IMR-90 (cell line): ENCODE measurements at regions not wholly inside any gene's neighbourhood (a gene's known extent, or its start where the extent isn't known, plus 50 kb on each side); places are given as distances from the start of the nearest gene placed in this dataset.

Experiments
- ATAC-seq: fragments of 200-7000 bp; cut with Tn5 transposase; 2 replicates; pipeline ENCODE4 v1.9.1; 2020; ENCODE audit warnings: low read depth, mild to moderate bottlenecking, moderate library complexity
- BruUV-seq: library from RNA; stranded (reverse); fragments of 400-500 nt; replicated peaks from 2 replicates; lab custom pipeline; 2021; lab: Mats Ljungman, UMichigan
- CTCF ChIA-PET: fragments of 300-600 bp; formaldehyde crosslinking; extraction: SDS; loops from one replicate; lab custom pipeline; 2021; ENCODE audit warnings: antibody characterized with exemption; lab: Yijun Ruan, JAX
- POLR2A ChIA-PET: fragments of 300-600 bp; sonication (Branson Sonifier 250); formaldehyde crosslinking; loops from one replicate; lab custom pipeline; 2022; ENCODE audit warnings: antibody characterized with exemption; ENCODE audit not compliant: unreplicated experiment; lab: Charles Lee
- DNase-seq: peaks from one replicate; pipeline ENCODE4 v3.0.0; 2013
- H2AFZ ChIP-seq: replicated peaks from 2 replicates; pipeline ENCODE3; 2013; ENCODE audit warnings: low read length, mild to moderate bottlenecking; ENCODE audit not compliant: poor library complexity
- H2AK5ac ChIP-seq: 2 replicates; pipeline ENCODE4 v1.6.1; 2013; ENCODE audit warnings: low read depth, low read length, inconsistent platforms
- H2AK9ac ChIP-seq: replicated peaks from 2 replicates; pipeline ENCODE3; 2013; ENCODE audit warnings: mild to moderate bottlenecking, low read depth, low read length, moderate library complexity; ENCODE audit not compliant: poor library complexity
- H2BK120ac ChIP-seq: 2 replicates; pipeline ENCODE4 v1.6.1; 2013; ENCODE audit warnings: low read depth, low read length, inconsistent platforms
- H2BK15ac ChIP-seq: 3 replicates; pipeline ENCODE4 v1.6.1; 2013; ENCODE audit warnings: low read depth, low read length, inconsistent platforms
- H2BK20ac ChIP-seq: 2 replicates; pipeline ENCODE4 v1.6.1; 2013; ENCODE audit warnings: low read depth, mild to moderate bottlenecking, inconsistent platforms, low read length, moderate library complexity
- H2BK5ac ChIP-seq: 2 replicates; pipeline ENCODE4 v1.6.1; 2013; ENCODE audit warnings: mild to moderate bottlenecking, low read depth, low read length, inconsistent platforms; ENCODE audit not compliant: poor library complexity, severe bottlenecking
- H3K14ac ChIP-seq: replicated peaks from 2 replicates; pipeline ENCODE4 v1.6.1; 2013; ENCODE audit warnings: low read depth, low read length, inconsistent platforms
- H3K18ac ChIP-seq: 2 replicates; pipeline ENCODE4 v1.6.1; 2013; ENCODE audit warnings: low read depth, low read length, control low read depth
- H3K23ac ChIP-seq: 2 replicates; pipeline ENCODE4 v1.6.1; 2013; ENCODE audit warnings: low read depth, low read length, inconsistent platforms
- H3K27ac ChIP-seq: 2 replicates; pipeline ENCODE4 v1.5.1; 2013; ENCODE audit warnings: mild to moderate bottlenecking, control low read depth, low read length; ENCODE audit not compliant: insufficient read depth
- H3K27me3 ChIP-seq: 2 replicates; pipeline ENCODE4 v1.6.1; 2013; ENCODE audit warnings: low read length; ENCODE audit not compliant: control insufficient read depth, insufficient read depth
- H3K36me3 ChIP-seq: 2 replicates; pipeline ENCODE4 v1.6.1; 2013; ENCODE audit warnings: low read length, mixed read lengths; ENCODE audit not compliant: control insufficient read depth, insufficient read depth
- H3K4ac ChIP-seq: 2 replicates; pipeline ENCODE4 v1.6.1; 2013; ENCODE audit warnings: low read depth, low read length, inconsistent platforms
- H3K4me1 ChIP-seq: 2 replicates; pipeline ENCODE4 v1.6.1; 2013; ENCODE audit warnings: low read length, mixed read lengths; ENCODE audit not compliant: control insufficient read depth, insufficient read depth
- H3K4me2 ChIP-seq: 2 replicates; pipeline ENCODE4 v1.6.1; 2013; ENCODE audit warnings: low read depth, mild to moderate bottlenecking, control low read depth, low read length, moderate library complexity
- H3K4me3 ChIP-seq: 2 replicates; pipeline ENCODE4 v1.5.1; 2013; ENCODE audit warnings: low read depth, mild to moderate bottlenecking, control low read depth, low read length, moderate library complexity; ENCODE audit not compliant: insufficient read depth
- H3K56ac ChIP-seq: 2 replicates; pipeline ENCODE4 v1.6.1; 2013; ENCODE audit warnings: low read length, inconsistent platforms; ENCODE audit not compliant: insufficient read depth; ENCODE audit errors: extremely low read depth
- H3K79me1 ChIP-seq, 2 experiments: 2 replicates each; pipeline ENCODE4 v1.6.1; 2013; ENCODE audit warnings: low read length in 2 of 2, inconsistent platforms in 1 of 2, low read depth in 1 of 2
- H3K9ac ChIP-seq: 2 replicates; pipeline ENCODE4 v1.6.1; 2013; ENCODE audit warnings: low read depth, low read length, control low read depth
- H3K9me1 ChIP-seq: 2 replicates; pipeline ENCODE4 v1.6.1; 2013; ENCODE audit warnings: low read length, inconsistent platforms; ENCODE audit not compliant: insufficient read depth
- H3K9me3 ChIP-seq: 2 replicates; pipeline ENCODE4 v1.6.1; 2013; ENCODE audit warnings: low read length; ENCODE audit not compliant: control insufficient read depth, insufficient read depth
- H4K20me1 ChIP-seq: 2 replicates; pipeline ENCODE4 v1.6.1; 2013; ENCODE audit warnings: low read length, inconsistent platforms; ENCODE audit not compliant: insufficient read depth
- H4K5ac ChIP-seq: 2 replicates; pipeline ENCODE4 v1.6.1; 2013; ENCODE audit warnings: mild to moderate bottlenecking, low read depth, low read length, control low read depth
- H4K8ac ChIP-seq, 2 experiments: 2 replicates each; pipeline ENCODE4 v1.6.1; 2013; ENCODE audit warnings: low read depth in 2 of 2, low read length in 2 of 2, control low read depth in 1 of 2, inconsistent platforms in 1 of 2
- H4K91ac ChIP-seq: 2 replicates; pipeline ENCODE4 v1.6.1; 2013; ENCODE audit warnings: low read depth, low read length, inconsistent platforms; ENCODE audit not compliant: insufficient read depth
- CEBPB ChIP-seq: IDR thresholded peaks from 2 replicates; pipeline ENCODE4 v1.6.1; 2012; ENCODE audit warnings: low read depth, low read length, improper control_type of control experiment
- CHD1 ChIP-seq: IDR thresholded peaks from 2 replicates; pipeline ENCODE4 v1.6.1; 2012; ENCODE audit warnings: low read depth, low read length, improper control_type of control experiment
- FOS ChIP-seq: fragments of 150-350 bp; IDR thresholded peaks from 2 replicates; pipeline ENCODE4 v1.6.1; 2016; ENCODE audit warnings: low read depth, low read length
- MAFK ChIP-seq: IDR thresholded peaks from 2 replicates; pipeline ENCODE4 v1.6.1; 2012; ENCODE audit warnings: low read depth, low read length, improper control_type of control experiment
- MAZ ChIP-seq: IDR thresholded peaks from 2 replicates; pipeline ENCODE4 v1.6.1; 2012; ENCODE audit warnings: low read depth, mild to moderate bottlenecking, low read length, improper control_type of control experiment, moderate library complexity, borderline replicate concordance
- MXI1 ChIP-seq: IDR thresholded peaks from 2 replicates; pipeline ENCODE4 v1.6.1; 2012; ENCODE audit warnings: low read depth, mild to moderate bottlenecking, low read length, moderate library complexity, borderline replicate concordance
- NFE2L2 ChIP-seq: fragments of 150-350 bp; IDR thresholded peaks from 2 replicates; pipeline ENCODE4 v1.6.1; 2016; ENCODE audit warnings: low read depth, mild to moderate bottlenecking, low read length
- POLR2A ChIP-seq: IDR thresholded peaks from 2 replicates; pipeline ENCODE4 v1.6.1; 2012; ENCODE audit warnings: mild to moderate bottlenecking, low read depth, low read length
- RAD21 ChIP-seq: IDR thresholded peaks from 2 replicates; pipeline ENCODE4 v1.6.1; 2012; ENCODE audit warnings: low read length, improper control_type of control experiment
- RCOR1 ChIP-seq: IDR thresholded peaks from 2 replicates; pipeline ENCODE4 v1.6.1; 2012; ENCODE audit warnings: mild to moderate bottlenecking, low read length, improper control_type of control experiment; ENCODE audit not compliant: insufficient replicate concordance
- RFX5 ChIP-seq: IDR thresholded peaks from 2 replicates; pipeline ENCODE4 v1.8.0; 2012; ENCODE audit warnings: low read depth, mild to moderate bottlenecking, low read length, moderate library complexity
- WGBS, 2 experiments: methylation state at CpG; one replicate each; pipeline versions ENCODE4 v1.1.5 to v1.1.7; 2013; ENCODE audit warnings: missing lambda C conversion rate in 2 of 2; ENCODE audit not compliant: insufficient read length in 1 of 2; ENCODE audit errors: extremely low coverage in 2 of 2; 5-methylcytosine and 5-hydroxymethylcytosine counted together
- dilution Hi-C: fragments of 300-500 bp; cut with HindIII; formaldehyde crosslinking; loops from one replicate; pipeline ENCODE4 v1.14.3; 2018; ENCODE audit warnings: low sequenced_read_pairs; ENCODE audit not compliant: unreplicated experiment
- in situ Hi-C: fragments of 300-500 bp; cut with MboI; formaldehyde crosslinking; loops from 3 replicates; pipeline ENCODE4 v1.14.3; 2019; ENCODE audit warnings: low sequenced_read_pairs, inconsistent platforms, mixed read lengths
- intact Hi-C: fragments of 100-400 bp; cut with micrococcal nuclease; formaldehyde crosslinking; loops from 2 replicates; pipeline ENCODE4 v1.10.0; 2022
- TF ChIP-seq, protein P1 (sequence below): fragments of 150-350 bp; IDR thresholded peaks from 2 replicates; pipeline ENCODE4 v1.6.1; 2016; ENCODE audit warnings: low read depth, mild to moderate bottlenecking, low read length, moderate library complexity, borderline replicate concordance
- TF ChIP-seq, protein P2 (sequence below): fragments of 150-350 bp; IDR thresholded peaks from 2 replicates; pipeline ENCODE4 v1.6.1; 2017; ENCODE audit warnings: mild to moderate bottlenecking, antibody characterized with exemption, low read length, low read depth

DNA sequence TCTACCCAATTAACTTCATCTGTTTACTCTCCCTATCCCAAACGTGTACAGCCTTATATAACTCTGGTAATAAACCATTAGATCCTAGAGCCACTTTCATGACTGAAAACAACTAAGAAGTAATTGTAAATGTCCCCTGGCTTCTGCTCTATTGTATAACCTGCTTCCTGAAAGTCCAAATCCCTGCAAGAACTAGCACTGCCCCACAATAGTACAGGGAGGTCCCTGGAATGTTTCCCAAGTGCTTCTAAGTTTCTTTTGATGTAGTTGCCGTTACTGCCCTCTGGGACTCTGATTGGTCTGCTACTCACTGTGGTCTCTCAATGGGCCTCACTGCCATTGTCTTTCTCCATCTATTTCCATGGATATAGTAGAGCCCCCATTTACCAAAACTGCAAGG, 764.0 kb upstream of the GHITM start:
- H2BK15ac ChIP-seq: no peak overlapping the region
- no peak overlapping the region for H2BK120ac ChIP-seq
- DNase-seq (no peak), ATAC-seq (no peak)
- H4K91ac ChIP-seq: no peak overlapping the region
- H3K14ac ChIP-seq: no peak overlapping the region
- no peak overlapping the region for H2AK9ac ChIP-seq
- no peaks in the 10 kb centered on the region for H4K20me1 ChIP-seq
- in situ Hi-C loops: no loop called here
- CTCF ChIA-PET: no interaction called here
- no peak for TF ChIP-seq NFE2L2
- TF ChIP-seq, protein P1, sequence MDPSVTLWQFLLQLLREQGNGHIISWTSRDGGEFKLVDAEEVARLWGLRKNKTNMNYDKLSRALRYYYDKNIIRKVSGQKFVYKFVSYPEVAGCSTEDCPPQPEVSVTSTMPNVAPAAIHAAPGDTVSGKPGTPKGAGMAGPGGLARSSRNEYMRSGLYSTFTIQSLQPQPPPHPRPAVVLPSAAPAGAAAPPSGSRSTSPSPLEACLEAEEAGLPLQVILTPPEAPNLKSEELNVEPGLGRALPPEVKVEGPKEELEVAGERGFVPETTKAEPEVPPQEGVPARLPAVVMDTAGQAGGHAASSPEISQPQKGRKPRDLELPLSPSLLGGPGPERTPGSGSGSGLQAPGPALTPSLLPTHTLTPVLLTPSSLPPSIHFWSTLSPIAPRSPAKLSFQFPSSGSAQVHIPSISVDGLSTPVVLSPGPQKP: no peak
- no peak for TF ChIP-seq MAZ
- no peak for TF ChIP-seq RCOR1
- TF ChIP-seq, protein P2, sequence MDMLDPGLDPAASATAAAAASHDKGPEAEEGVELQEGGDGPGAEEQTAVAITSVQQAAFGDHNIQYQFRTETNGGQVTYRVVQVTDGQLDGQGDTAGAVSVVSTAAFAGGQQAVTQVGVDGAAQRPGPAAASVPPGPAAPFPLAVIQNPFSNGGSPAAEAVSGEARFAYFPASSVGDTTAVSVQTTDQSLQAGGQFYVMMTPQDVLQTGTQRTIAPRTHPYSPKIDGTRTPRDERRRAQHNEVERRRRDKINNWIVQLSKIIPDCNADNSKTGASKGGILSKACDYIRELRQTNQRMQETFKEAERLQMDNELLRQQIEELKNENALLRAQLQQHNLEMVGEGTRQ: no peak
- no peak for TF ChIP-seq POLR2A
- TF ChIP-seq MAFK: no peak
- no peak for TF ChIP-seq RAD21
- no peak for TF ChIP-seq FOS
- no peak for TF ChIP-seq MXI1
- no peak for TF ChIP-seq CHD1
- no peak for TF ChIP-seq CEBPB
- no peak for TF ChIP-seq RFX5
- H3K18ac ChIP-seq: no peak overlapping the region
- H2AFZ ChIP-seq: no peak overlapping the region
- BruUV-seq: no TSS peak
- no peak overlapping the region for H4K8ac ChIP-seq
- no peak overlapping the region for H3K4me2 ChIP-seq
- no peak overlapping the region for H2BK5ac ChIP-seq
- peaks cover 9% of the 10 kb centered on the region for H3K9me3 ChIP-seq
- H2BK20ac ChIP-seq: no peak overlapping the region
- no peak overlapping the region for H3K4ac ChIP-seq
- WGBS, 2 experiments: no CpG with 5 or more reads among the region's 2 CpGs
- no peak overlapping the region for H3K4me3 ChIP-seq
- intact Hi-C loops: no loop called here
- H3K79me1 ChIP-seq: no peaks in the 10 kb centered on the region
- no peak overlapping the region for H3K56ac ChIP-seq
- no peaks in the 10 kb centered on the region for H3K9me1 ChIP-seq
- POLR2A ChIA-PET: no interaction called here
- H3K36me3 ChIP-seq: no peaks in the 10 kb centered on the region
- no peak overlapping the region for H3K23ac ChIP-seq
- H3K4me1 ChIP-seq: no peaks in the 10 kb centered on the region
- dilution Hi-C loops: no loop called here
- no peak overlapping the region for H3K9ac ChIP-seq
- H3K27me3 ChIP-seq: no peaks in the 10 kb centered on the region
- H2AK5ac ChIP-seq: no peak overlapping the region
- no peak overlapping the region for H3K27ac ChIP-seq
- no peak overlapping the region for H4K5ac ChIP-seq
